ENCODE measurements at regions not wholly inside any gene's neighbourhood (a gene's known extent, or its start where the extent isn't known, plus 50 kb on each side); places are given as distances from the start of the nearest gene placed in this dataset.

DNA sequence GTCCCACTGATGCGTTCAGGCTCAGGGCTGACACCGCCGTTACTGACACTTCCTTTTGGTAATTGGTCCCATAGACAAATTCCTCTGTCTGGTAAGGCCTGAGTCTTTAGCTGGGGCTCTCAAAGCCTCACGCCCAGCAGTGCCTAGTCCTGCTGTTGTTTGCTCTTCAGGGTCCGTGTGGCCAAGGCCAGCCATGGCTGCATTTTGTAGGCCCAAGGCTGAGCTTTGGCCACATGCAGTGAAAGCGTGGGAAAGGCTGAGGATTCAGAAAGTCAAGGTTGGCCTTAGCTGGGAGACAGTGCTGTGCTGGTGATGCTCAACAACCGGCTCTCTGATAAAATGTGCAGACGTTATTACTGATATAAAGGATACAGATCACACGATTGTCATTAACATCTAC lies 63.5 kb upstream of the C1orf174 start:
- no peak for DNase-seq (ENCODE audit: unreplicated experiment)
- BruUV-seq (replicated peaks), result no TSS peak
- Mint-ChIP-seq H3K4me1 (ENCODE audit: insufficient read depth, unreplicated experiment) (no peaks in the 10 kb centered on the region), H3K36me3 (ENCODE audit: insufficient read depth, unreplicated experiment) (no peaks in the 10 kb centered on the region), H3K4me3 (ENCODE audit: unreplicated experiment) (no peak overlapping the region), H3K27ac (ENCODE audit: low read depth, unreplicated experiment) (no peak overlapping the region), H3K27me3 (ENCODE audit: insufficient read depth, unreplicated experiment) (no peaks in the 10 kb centered on the region), H3K9me3 (ENCODE audit: unreplicated experiment) (peaks cover 20% of the 10 kb centered on the region)
- ChIA-PET POLR2A (no interaction called here), CTCF (no interaction called here)
- TF ChIP-seq, protein P1, sequence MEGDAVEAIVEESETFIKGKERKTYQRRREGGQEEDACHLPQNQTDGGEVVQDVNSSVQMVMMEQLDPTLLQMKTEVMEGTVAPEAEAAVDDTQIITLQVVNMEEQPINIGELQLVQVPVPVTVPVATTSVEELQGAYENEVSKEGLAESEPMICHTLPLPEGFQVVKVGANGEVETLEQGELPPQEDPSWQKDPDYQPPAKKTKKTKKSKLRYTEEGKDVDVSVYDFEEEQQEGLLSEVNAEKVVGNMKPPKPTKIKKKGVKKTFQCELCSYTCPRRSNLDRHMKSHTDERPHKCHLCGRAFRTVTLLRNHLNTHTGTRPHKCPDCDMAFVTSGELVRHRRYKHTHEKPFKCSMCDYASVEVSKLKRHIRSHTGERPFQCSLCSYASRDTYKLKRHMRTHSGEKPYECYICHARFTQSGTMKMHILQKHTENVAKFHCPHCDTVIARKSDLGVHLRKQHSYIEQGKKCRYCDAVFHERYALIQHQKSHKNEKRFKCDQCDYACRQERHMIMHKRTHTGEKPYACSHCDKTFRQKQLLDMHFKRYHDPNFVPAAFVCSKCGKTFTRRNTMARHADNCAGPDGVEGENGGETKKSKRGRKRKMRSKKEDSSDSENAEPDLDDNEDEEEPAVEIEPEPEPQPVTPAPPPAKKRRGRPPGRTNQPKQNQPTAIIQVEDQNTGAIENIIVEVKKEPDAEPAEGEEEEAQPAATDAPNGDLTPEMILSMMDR (IDR thresholded peaks at IDR 0.05; ENCODE audit: unreplicated experiment), result no peak
- intact Hi-C loops (cut with micrococcal nuclease), result no loop called here

GRCh38 chr1:3965693-3966092 lies 65.6 kb upstream of the C1orf174 start:
- no peak overlapping the region for H3K27ac Mint-ChIP-seq (ENCODE audit: low read depth, unreplicated experiment)
- TF ChIP-seq, protein P1 (IDR thresholded peaks at IDR 0.05; ENCODE audit: unreplicated experiment), result no peak
- CTCF ChIA-PET, result interaction anchor here (0.5 kb wide), 1 partner anchor 32 kb away, joined by 3 read pairs; no protein-coding TSS in a partner anchor
- POLR2A ChIA-PET, result interaction anchor here (0.7 kb wide), 1 partner anchor 450 kb away, joined by 3 read pairs; no protein-coding TSS in a partner anchor
- intact Hi-C loops (cut with micrococcal nuclease), result no loop called here
- no peak for DNase-seq (ENCODE audit: unreplicated experiment)
- BruUV-seq (replicated peaks), result no TSS peak
- H3K4me3 Mint-ChIP-seq (ENCODE audit: unreplicated experiment), result no peak overlapping the region
- no peaks in the 10 kb centered on the region for H3K27me3 Mint-ChIP-seq (ENCODE audit: insufficient read depth, unreplicated experiment)
- H3K4me1 Mint-ChIP-seq (ENCODE audit: insufficient read depth, unreplicated experiment), result no peaks in the 10 kb centered on the region
- H3K36me3 Mint-ChIP-seq (ENCODE audit: insufficient read depth, unreplicated experiment), result no peaks in the 10 kb centered on the region
- peaks cover 18% of the 10 kb centered on the region for H3K9me3 Mint-ChIP-seq (ENCODE audit: unreplicated experiment)

GRCh38 chr1:3968851-3969250 lies 68.8 kb upstream of the C1orf174 start:
- Mint-ChIP-seq H3K27me3 (ENCODE audit: insufficient read depth, unreplicated experiment) (no peaks in the 10 kb centered on the region), H3K36me3 (ENCODE audit: insufficient read depth, unreplicated experiment) (no peaks in the 10 kb centered on the region), H3K4me1 (ENCODE audit: insufficient read depth, unreplicated experiment) (no peaks in the 10 kb centered on the region), H3K27ac (ENCODE audit: low read depth, unreplicated experiment) (no peak overlapping the region), H3K4me3 (ENCODE audit: unreplicated experiment) (no peak overlapping the region), H3K9me3 (ENCODE audit: unreplicated experiment) (peaks cover 9% of the 10 kb centered on the region)
- TF ChIP-seq, protein P1 (IDR thresholded peaks at IDR 0.05; ENCODE audit: unreplicated experiment), result no peak
- DNase-seq (ENCODE audit: unreplicated experiment), result no peak
- ChIA-PET POLR2A (no interaction called here), CTCF (interaction anchor here (0.5 to 1.6 kb wide), 4 partner anchors 58 to 1098 kb away, joined by 3 to 4 read pairs (median 4); no protein-coding TSS in a partner anchor)
- intact Hi-C loops (cut with micrococcal nuclease), result no loop called here
- BruUV-seq (replicated peaks), result no TSS peak

DNA sequence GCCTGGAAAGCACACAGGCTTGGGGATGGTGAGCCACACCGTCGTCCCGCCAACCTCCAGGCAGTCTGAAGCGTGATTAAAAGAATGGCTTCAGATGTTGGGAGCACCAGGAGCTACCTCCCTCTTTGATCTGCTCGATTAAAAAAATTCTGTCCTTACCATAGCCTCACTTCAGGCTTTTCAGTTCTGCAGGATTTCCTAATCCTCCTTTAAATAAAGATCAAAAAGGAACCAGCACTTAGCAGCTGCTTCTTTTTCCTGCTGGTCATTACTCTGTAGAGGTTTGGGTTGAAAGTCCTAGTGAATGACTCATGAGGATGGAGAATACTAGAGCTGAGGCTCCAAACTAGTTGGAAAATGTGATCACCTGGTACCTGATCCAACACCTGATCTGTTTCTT lies 71.9 kb upstream of the C1orf174 start:
- POLR2A ChIA-PET, result no interaction called here
- no peaks in the 10 kb centered on the region for H3K36me3 Mint-ChIP-seq (ENCODE audit: insufficient read depth, unreplicated experiment)

More for the DNA sequence above, 71.9 kb upstream of the C1orf174 start:
- H3K9me3 Mint-ChIP-seq (ENCODE audit: unreplicated experiment), result peaks cover 27% of the 10 kb centered on the region
- TF ChIP-seq, protein P1 (IDR thresholded peaks at IDR 0.05; ENCODE audit: unreplicated experiment), result no peak
- DNase-seq (ENCODE audit: unreplicated experiment), result no peak
- CTCF ChIA-PET, result no interaction called here
- H3K4me1 Mint-ChIP-seq (ENCODE audit: insufficient read depth, unreplicated experiment), result no peaks in the 10 kb centered on the region
- H3K4me3 Mint-ChIP-seq (ENCODE audit: unreplicated experiment), result no peak overlapping the region
- H3K27me3 Mint-ChIP-seq (ENCODE audit: insufficient read depth, unreplicated experiment), result no peaks in the 10 kb centered on the region
- H3K27ac Mint-ChIP-seq (ENCODE audit: low read depth, unreplicated experiment), result no peak overlapping the region
- BruUV-seq (replicated peaks), result no TSS peak
- intact Hi-C loops (cut with micrococcal nuclease), result no loop called here

All from MCF 10A (cell line).